Calu3 (cell line): ENCODE measurements at regions not wholly inside any gene's neighbourhood (a gene's known extent, or its start where the extent isn't known, plus 50 kb on each side); places are given as distances from the start of the nearest gene placed in this dataset.

Experiments used
- BruUV-seq: library from RNA; stranded (reverse); fragments of 400-500 nt; replicated peaks from 2 replicates; lab custom pipeline; 2021; lab: Mats Ljungman, UMichigan
- CTCF ChIA-PET: fragments of 300-600 bp; sonication (Branson Sonifier 250); formaldehyde crosslinking; loops from one replicate; lab custom pipeline; 2022; ENCODE audit warnings: antibody characterized with exemption; lab: Charles Lee
- DNase-seq: peaks from one replicate; pipeline ENCODE4 v3.0.0; 2022
- H3K27ac Mint-ChIP-seq: one replicate; pipeline ENCODE4 v1.8.0; 2022; ENCODE audit warnings: mixed read lengths; ENCODE audit not compliant: unreplicated experiment
- H3K27me3 Mint-ChIP-seq: one replicate; pipeline ENCODE4 v1.8.0; 2022; ENCODE audit warnings: mixed read lengths; ENCODE audit not compliant: unreplicated experiment
- H3K36me3 Mint-ChIP-seq: one replicate; pipeline ENCODE4 v1.8.0; 2022; ENCODE audit warnings: mild to moderate bottlenecking, moderate library complexity, mixed read lengths; ENCODE audit not compliant: insufficient read depth, unreplicated experiment
- H3K4me1 Mint-ChIP-seq: one replicate; pipeline ENCODE4 v1.8.0; 2022; ENCODE audit warnings: mild to moderate bottlenecking, low read depth, mixed read lengths; ENCODE audit not compliant: unreplicated experiment
- H3K4me3 Mint-ChIP-seq: one replicate; pipeline ENCODE4 v1.8.0; 2022; ENCODE audit warnings: mild to moderate bottlenecking, low read depth, moderate library complexity, mixed read lengths; ENCODE audit not compliant: unreplicated experiment
- H3K9me3 Mint-ChIP-seq: one replicate; pipeline ENCODE4 v1.8.0; 2022; ENCODE audit warnings: low read depth, mixed read lengths; ENCODE audit not compliant: unreplicated experiment
- CTCF ChIP-seq: fragments of 200-600 bp; IDR thresholded peaks from one replicate; pipeline ENCODE4 v1.8.0; 2022; ENCODE audit warnings: antibody characterized with exemption; ENCODE audit not compliant: unreplicated experiment
- intact Hi-C: fragments of 100-400 bp; cut with micrococcal nuclease; formaldehyde crosslinking; loops from one replicate; pipeline ENCODE4 v1.10.0; 2022; ENCODE audit not compliant: unreplicated experiment

- DNase-seq: no peak
- Mint-ChIP-seq H3K36me3 (no peaks in the 10 kb centered on the region), H3K27ac (no peak overlapping the region), H3K27me3 (no peaks in the 10 kb centered on the region), H3K4me1 (no peaks in the 10 kb centered on the region), H3K4me3 (no peak overlapping the region), H3K9me3 (no peaks in the 10 kb centered on the region)
- BruUV-seq: no TSS peak
- TF ChIP-seq CTCF: no peak
- CTCF ChIA-PET: no interaction called here
- intact Hi-C loops: no loop called here
Observed at GRCh38 chr5:21051945-21052344, 1063.9 kb upstream of the CDH18 start.

GRCh38 chr5:21049901-21050300, 1061.9 kb upstream of the CDH18 start:
- intact Hi-C loops: no loop called here
- no peak for DNase-seq
- Mint-ChIP-seq H3K4me1 (no peaks in the 10 kb centered on the region), H3K27me3 (no peaks in the 10 kb centered on the region), H3K27ac (no peak overlapping the region), H3K4me3 (no peak overlapping the region), H3K9me3 (no peaks in the 10 kb centered on the region), H3K36me3 (no peaks in the 10 kb centered on the region)
- CTCF ChIA-PET: no interaction called here
- TF ChIP-seq CTCF: no peak
- BruUV-seq: no TSS peak

- Mint-ChIP-seq H3K36me3 (no peaks in the 10 kb centered on the region), H3K9me3 (no peaks in the 10 kb centered on the region), H3K27me3 (no peaks in the 10 kb centered on the region), H3K4me3 (no peak overlapping the region), H3K27ac (no peak overlapping the region), H3K4me1 (no peaks in the 10 kb centered on the region)
- DNase-seq: no peak
- CTCF ChIA-PET: no interaction called here
- intact Hi-C loops: no loop called here
- no peak for TF ChIP-seq CTCF
- no TSS peak for BruUV-seq
Observed at GRCh38 chr5:21030981-21031380, 1043.0 kb upstream of the CDH18 start.

- Mint-ChIP-seq H3K4me3 (no peak overlapping the region), H3K9me3 (no peaks in the 10 kb centered on the region), H3K27me3 (no peaks in the 10 kb centered on the region), H3K27ac (no peak overlapping the region), H3K4me1 (no peaks in the 10 kb centered on the region), H3K36me3 (no peaks in the 10 kb centered on the region)
- CTCF ChIA-PET: no interaction called here
- DNase-seq: no peak
- no peak for TF ChIP-seq CTCF
- intact Hi-C loops: no loop called here
- no TSS peak for BruUV-seq
Observed at GRCh38 chr5:21024966-21025365, 1037.0 kb upstream of the CDH18 start.

- H3K27me3 Mint-ChIP-seq: no peaks in the 10 kb centered on the region
- peaks cover 5% of the 10 kb centered on the region for H3K9me3 Mint-ChIP-seq
- no peak for DNase-seq
- H3K27ac Mint-ChIP-seq: no peak overlapping the region
- CTCF ChIA-PET: no interaction called here
- no TSS peak for BruUV-seq
- no peak overlapping the region for H3K4me3 Mint-ChIP-seq
- no peaks in the 10 kb centered on the region for H3K36me3 Mint-ChIP-seq
- H3K4me1 Mint-ChIP-seq: no peaks in the 10 kb centered on the region
- intact Hi-C loops: no loop called here
- TF ChIP-seq CTCF: no peak
Observed at GRCh38 chr5:21013237-21013636, 1025.2 kb upstream of the CDH18 start.
